ENCODE measurements at regions not wholly inside any gene's neighbourhood (a gene's known extent, or its start where the extent isn't known, plus 50 kb on each side); places are given as distances from the start of the nearest gene placed in this dataset.
"Not testable (repeated sequence)": the region's sequence is repeated elsewhere in the genome, so short reads cannot be mapped to it uniquely, and the experiment has no call there.

GRCh38 chr3:163768048-163768447 is 1310.2 kb downstream of the SI start:
- DNase-seq, result no peak

GRCh38 chr3:163766112-163766511 is 1312.2 kb downstream of the SI start:
- no peak for DNase-seq

GRCh38 chr3:163753033-163753432 is 1325.3 kb downstream of the SI start:
- DNase-seq, result no peak

- no peak for DNase-seq
Observed at GRCh38 chr3:163745204-163745603, 1333.1 kb downstream of the SI start.

DNA sequence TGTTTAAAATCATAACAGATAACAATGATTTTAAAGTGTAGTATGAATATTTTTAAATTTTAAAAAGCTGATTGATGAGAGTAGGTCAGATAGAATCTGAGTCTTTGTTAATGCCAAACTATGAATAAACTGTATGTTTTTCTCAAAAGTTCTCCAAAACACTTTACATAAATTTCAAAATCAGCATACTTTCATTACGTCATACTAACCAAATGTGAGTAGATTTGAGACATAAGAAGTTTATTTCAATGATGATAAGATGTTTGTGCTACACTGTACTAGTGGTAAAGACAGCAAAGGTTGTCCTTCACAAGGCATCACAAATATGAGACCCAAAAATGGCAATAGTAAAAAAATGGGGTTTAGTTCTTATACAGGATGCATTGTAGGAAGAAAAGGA is 1342.9 kb downstream of the SI start:
- DNase-seq, result no peak

- no peak for DNase-seq
Observed at GRCh38 chr3:163730684-163731083, 1347.6 kb downstream of the SI start.

- DNase-seq, result no peak
Observed at GRCh38 chr3:163726125-163726524, 1352.2 kb downstream of the SI start.

DNA sequence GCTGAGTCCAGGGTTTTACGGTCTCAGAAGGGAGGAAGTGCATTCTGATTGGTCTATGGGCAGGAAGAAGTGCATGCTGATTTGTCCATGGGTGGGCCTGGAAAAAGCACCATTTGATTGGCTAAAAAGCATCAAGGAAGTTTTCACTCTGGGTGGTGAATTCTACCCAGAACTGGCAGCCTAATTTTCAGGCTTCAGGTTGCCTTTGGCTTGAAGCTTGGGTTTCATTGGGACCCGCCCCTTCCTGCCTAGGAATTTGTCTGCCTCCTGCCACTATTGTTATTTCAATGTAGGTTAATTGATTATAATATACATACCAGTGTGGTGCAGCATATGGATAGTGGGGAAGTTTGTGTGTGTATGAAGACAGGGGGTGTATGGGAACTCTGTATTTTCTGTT is 1355.9 kb downstream of the SI start:
- DNase-seq, result no peak

GRCh38 chr3:163721596-163721995 is 1356.7 kb downstream of the SI start:
- DNase-seq, result no peak

DNA sequence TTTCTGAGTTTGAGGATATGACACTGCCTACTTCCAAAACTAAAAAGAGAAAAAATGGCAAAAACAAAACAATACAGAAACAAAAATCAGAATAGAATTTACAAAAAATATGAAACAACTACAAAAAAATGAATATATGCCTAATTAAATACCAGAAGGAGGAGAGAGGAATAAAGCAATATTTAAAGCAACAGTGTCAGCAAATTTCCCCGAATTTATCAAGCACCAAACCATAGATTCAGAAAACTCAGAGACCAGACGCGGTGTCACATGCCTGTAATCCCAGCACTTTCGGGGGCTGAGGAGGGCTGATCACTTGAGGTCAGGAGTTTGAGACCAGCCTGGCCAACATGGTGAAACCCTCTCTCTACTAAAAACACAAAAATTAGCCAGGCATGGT is 1360.9 kb downstream of the SI start:
- DNase-seq, result no peak

- DNase-seq, result no peak
Observed at GRCh38 chr3:163708428-163708827, 1369.9 kb downstream of the SI start.

- no peak for DNase-seq
Observed at GRCh38 chr3:163707659-163708058, 1370.6 kb downstream of the SI start.

DNA sequence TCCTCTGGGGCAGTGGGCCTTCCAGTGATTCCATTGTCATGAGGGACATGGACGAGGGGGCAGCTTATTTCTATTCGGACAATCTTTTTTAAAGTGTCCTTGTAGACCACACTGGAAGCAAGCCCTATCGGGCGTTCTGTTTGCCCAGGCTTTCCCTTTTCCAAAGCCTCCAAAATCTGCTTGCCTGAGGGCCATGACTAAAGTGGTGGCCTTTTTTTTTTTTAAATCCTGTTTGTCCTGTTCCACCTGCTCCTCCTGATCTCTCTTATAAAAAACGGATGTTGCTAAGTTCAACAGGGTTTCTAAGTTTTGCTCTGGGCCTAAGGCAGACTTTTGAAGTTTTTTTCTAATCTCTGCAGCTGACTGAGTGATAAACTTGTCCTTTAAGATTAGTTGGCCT is 1380.1 kb downstream of the SI start:
- not testable (repeated sequence) for DNase-seq

GRCh38 chr3:163692494-163692893 is 1385.8 kb downstream of the SI start:
- no peak for DNase-seq

DNA sequence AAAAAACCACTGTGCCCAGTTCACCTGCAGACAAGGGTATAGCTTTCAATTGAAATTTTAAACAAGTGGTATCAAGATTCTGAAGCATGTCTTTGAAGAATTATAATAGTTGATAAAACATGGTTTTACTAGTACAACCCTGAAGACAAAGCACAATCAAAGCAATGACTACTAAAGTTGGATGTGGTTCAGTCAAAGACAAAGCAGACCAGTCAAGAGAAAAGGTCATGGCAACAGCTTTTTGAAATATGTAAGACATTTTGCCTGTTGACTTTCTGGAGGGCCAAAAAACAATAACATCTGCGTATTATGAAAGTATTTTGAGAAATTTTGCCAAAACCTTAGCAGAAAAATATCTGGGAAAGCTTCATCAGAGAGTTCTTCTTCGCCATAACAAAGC is 1393.6 kb downstream of the SI start:
- DNase-seq, result no peak

DNA sequence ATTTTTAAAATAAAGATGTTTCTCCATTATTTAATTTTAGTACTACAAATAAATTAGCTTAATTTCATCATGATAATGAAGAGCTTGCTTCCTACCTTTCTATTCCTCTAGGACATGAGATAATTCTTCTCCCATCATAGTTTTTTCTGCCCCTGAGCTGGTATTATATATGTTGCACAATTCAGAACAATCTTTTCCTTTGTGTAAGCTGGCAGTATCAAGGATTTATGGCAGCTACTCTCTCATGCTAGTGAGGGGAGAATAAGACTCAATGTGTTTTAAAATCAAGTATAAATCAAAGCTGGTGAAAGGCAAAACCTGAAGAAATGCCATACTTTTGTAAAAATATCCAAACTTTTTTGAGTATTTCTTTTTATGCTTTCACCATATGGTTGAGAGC is 1405.3 kb downstream of the SI start:
- DNase-seq, result no peak

DNA sequence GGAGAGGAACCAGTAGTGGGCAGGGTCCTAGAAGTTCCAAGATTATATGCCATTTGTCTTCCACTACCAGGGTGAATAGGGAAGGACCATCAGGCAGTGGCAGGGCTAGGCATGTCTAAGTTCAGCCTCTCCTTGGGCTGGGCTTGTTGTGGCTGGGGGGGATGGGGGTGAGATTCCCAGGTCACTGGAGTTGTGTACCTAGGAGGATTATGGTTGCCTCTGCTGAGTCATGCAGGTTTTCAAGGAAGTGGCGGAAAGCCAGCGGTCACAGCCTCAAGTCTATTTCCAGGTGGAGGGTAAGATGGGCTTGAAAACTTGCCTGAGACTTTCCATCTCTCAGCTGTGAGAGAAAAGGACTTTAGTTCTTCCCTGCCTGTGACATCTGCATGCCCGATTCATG is 1407.1 kb downstream of the SI start:
- DNase-seq, result no peak

GRCh38 chr3:163664466-163664865 is 1413.8 kb downstream of the SI start:
- no peak for DNase-seq

DNA sequence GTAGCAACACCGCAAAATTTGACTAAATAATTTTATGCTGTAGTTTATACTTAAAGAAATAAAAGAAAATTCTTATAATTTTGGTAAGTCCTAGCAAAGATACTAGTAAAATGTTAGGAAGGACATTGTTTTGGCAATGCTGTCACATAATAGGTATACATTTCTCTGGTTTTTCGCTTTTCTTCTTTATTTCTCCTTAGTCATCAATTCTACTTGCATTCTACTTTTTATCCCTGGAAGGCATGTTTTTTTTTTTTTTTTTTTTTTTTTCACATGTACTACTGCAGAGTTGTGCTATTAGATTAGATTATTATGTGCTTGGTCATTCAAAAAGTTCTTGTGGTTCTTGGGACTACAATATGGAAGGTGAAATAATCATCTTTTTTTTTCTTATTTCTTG is 1421.2 kb downstream of the SI start:
- no peak for DNase-seq

DNA sequence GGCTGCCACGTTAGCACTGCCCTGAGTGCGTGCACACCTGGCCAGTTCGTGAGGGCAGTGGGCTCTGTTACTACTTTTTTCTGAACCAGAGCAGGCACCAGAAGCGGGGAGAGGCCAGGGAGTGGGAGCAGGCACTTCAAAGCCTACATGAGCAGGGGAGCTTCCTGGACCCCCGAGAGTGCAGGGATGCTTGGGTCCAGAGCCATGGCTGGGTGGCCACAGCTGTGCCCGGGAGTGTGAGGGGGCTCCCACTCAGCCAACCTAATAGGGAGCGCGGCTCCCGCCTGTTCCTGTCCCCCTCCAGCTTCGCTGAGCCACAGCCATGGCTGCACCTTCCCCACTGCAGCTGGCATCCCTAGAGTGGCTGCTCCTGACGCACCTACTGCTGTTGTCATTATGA is 1423.3 kb downstream of the SI start:
- no peak for DNase-seq

- DNase-seq, result no peak
Observed at GRCh38 chr3:163644172-163644571, 1434.1 kb downstream of the SI start.

DNA sequence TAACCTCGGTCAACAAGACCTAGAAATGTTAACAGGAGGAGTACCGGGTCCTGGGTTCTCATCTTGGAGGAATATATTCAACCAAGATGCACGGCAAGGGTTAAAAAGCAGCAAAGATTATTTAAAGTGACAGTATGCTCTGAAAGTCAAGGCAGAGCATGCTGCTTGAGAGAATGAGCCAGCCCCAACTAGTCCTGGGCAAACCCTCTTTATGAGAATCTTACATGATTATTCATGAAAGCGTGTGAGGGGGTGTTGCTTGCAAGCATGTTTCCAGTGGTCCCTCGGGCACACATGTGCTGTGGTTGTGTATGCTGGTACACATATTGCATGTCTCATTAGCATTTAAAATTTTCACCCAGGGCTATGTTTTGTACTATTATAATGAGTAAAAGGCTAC is 1445.6 kb downstream of the SI start:
- DNase-seq, result no peak

- no peak for DNase-seq
Observed at GRCh38 chr3:163626753-163627152, 1451.5 kb downstream of the SI start.

GRCh38 chr3:163622384-163622783 is 1455.9 kb downstream of the SI start:
- peak; percentile 47 for DNase-seq

- no peak for DNase-seq
Observed at GRCh38 chr3:163614886-163615285, 1463.4 kb downstream of the SI start.

GRCh38 chr3:163605915-163606314 is 1472.4 kb downstream of the SI start:
- DNase-seq, result no peak

All from NCI-H524 treated with DMSO at 0.1 percent for 48 hours (cell line).